ENCODE measurements at regions not wholly inside any gene's neighbourhood (a gene's known extent, or its start where the extent isn't known, plus 50 kb on each side); places are given as distances from the start of the nearest gene placed in this dataset.
"Not testable (repeated sequence)": the region's sequence is repeated elsewhere in the genome, so short reads cannot be mapped to it uniquely, and the experiment has no call there.

GRCh38 chr14:27826149-27826548 lies 940.4 kb upstream of the FOXG1 start:
- TF ChIP-seq CTCF (IDR thresholded peaks at IDR 0.05; ENCODE audit: low read depth, low read length); POLR2A (IDR thresholded peaks at IDR 0.05; ENCODE audit: extremely low read depth, insufficient read length): not testable (repeated sequence)
- TF ChIP-seq MAX (IDR thresholded peaks at IDR 0.05; ENCODE audit: low read depth, low read length): peak; percentile 85
